ENCODE measurements at regions not wholly inside any gene's neighbourhood (a gene's known extent, or its start where the extent isn't known, plus 50 kb on each side); places are given as distances from the start of the nearest gene placed in this dataset.

- DNase-seq (ENCODE audit: low read depth) = no peak
Measured at GRCh38 chr10:131563411-131563810, 251.9 kb upstream of the TCERG1L start.

GRCh38 chr10:131567279-131568162, 256.0 kb upstream of the TCERG1L start:
- DNase-seq (ENCODE audit: low read depth) = no peak

- no peak for DNase-seq (ENCODE audit: low read depth)
Measured at GRCh38 chr10:131568866-131569265, 257.3 kb upstream of the TCERG1L start.

GRCh38 chr10:131569851-131570715, 258.6 kb upstream of the TCERG1L start:
- no peak for DNase-seq (ENCODE audit: low read depth)

GRCh38 chr10:131570716-131571307, 259.3 kb upstream of the TCERG1L start:
- no peak for DNase-seq (ENCODE audit: low read depth)

- no peak for DNase-seq (ENCODE audit: low read depth)
Measured at GRCh38 chr10:131571346-131571745, 259.8 kb upstream of the TCERG1L start.

- no peak for DNase-seq (ENCODE audit: low read depth)
Measured at GRCh38 chr10:131571865-131572264, 260.3 kb upstream of the TCERG1L start.

GRCh38 chr10:131573256-131573655, 261.7 kb upstream of the TCERG1L start:
- no peak for DNase-seq (ENCODE audit: low read depth)

GRCh38 chr10:131573707-131574106, 262.2 kb upstream of the TCERG1L start:
- no peak for DNase-seq (ENCODE audit: low read depth)

GRCh38 chr10:131574363-131574706, 262.8 kb upstream of the TCERG1L start:
- no peak for DNase-seq (ENCODE audit: low read depth)

- DNase-seq (ENCODE audit: low read depth) = no peak
Measured at GRCh38 chr10:131574707-131575430, 263.3 kb upstream of the TCERG1L start.

- DNase-seq (ENCODE audit: low read depth) = no peak
Measured at GRCh38 chr10:131575877-131576276, 264.4 kb upstream of the TCERG1L start.

GRCh38 chr10:131576341-131577177, 265.0 kb upstream of the TCERG1L start:
- no peak for DNase-seq (ENCODE audit: low read depth)

- DNase-seq (ENCODE audit: low read depth) = no peak
Measured at GRCh38 chr10:131577178-131577555, 265.6 kb upstream of the TCERG1L start.

GRCh38 chr10:131577786-131578471, 266.4 kb upstream of the TCERG1L start:
- no peak for DNase-seq (ENCODE audit: low read depth)

- no peak for DNase-seq (ENCODE audit: low read depth)
Measured at GRCh38 chr10:131578472-131578970, 267.0 kb upstream of the TCERG1L start.

- no peak for DNase-seq (ENCODE audit: low read depth)
Measured at GRCh38 chr10:131579251-131580071, 267.9 kb upstream of the TCERG1L start.

GRCh38 chr10:131580076-131580652, 268.6 kb upstream of the TCERG1L start:
- DNase-seq (ENCODE audit: low read depth) = no peak

GRCh38 chr10:131580674-131581073, 269.2 kb upstream of the TCERG1L start:
- DNase-seq (ENCODE audit: low read depth) = no peak

Measured in non-pigmented ciliary epithelial cell (primary cell).